ENCODE measurements at regions not wholly inside any gene's neighbourhood (a gene's known extent, or its start where the extent isn't known, plus 50 kb on each side); places are given as distances from the start of the nearest gene placed in this dataset.
A peak's percentile ranks its signal among the peaks of the same experiment; 100 is the strongest.

DNA sequence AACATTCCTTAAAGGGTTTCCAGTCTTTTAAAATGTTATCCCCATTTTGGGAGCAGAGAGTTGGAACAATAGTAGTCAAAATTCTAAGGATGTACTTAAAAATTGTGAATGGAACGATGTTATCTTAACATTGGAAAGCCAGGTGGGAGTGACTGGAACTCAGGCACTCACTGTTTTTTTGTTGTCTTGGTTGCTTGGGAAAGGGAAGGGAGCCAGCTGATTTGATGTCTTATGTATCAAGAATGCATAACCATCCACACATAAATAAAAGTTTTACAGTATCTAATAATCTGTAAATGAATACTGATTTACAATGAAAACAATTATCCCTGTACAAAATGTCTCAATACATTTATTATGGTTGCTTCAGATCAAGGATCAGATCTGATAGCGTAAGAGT, 88.7 kb downstream of the SLC10A2 start:
- Mint-ChIP-seq H3K9me3 (peaks cover 1% of the 10 kb centered on the region; the same call in 1 of the 2 replicates), H3K4me3 (peak overlapping the region; percentile 63; the same call in 1 of the 2 replicates), H3K36me3 (ENCODE audit: low read depth) (no peaks in the 10 kb centered on the region), H3K27me3 (ENCODE audit: insufficient read depth) (peaks cover 5% of the 10 kb centered on the region), H3K27ac (no peak overlapping the region), H3K4me1 (ENCODE audit: low read depth) (no peaks in the 10 kb centered on the region)
- no peak for DNase-seq
- TF ChIP-seq CTCF (IDR thresholded peaks at IDR 0.05) = no peak

DNA sequence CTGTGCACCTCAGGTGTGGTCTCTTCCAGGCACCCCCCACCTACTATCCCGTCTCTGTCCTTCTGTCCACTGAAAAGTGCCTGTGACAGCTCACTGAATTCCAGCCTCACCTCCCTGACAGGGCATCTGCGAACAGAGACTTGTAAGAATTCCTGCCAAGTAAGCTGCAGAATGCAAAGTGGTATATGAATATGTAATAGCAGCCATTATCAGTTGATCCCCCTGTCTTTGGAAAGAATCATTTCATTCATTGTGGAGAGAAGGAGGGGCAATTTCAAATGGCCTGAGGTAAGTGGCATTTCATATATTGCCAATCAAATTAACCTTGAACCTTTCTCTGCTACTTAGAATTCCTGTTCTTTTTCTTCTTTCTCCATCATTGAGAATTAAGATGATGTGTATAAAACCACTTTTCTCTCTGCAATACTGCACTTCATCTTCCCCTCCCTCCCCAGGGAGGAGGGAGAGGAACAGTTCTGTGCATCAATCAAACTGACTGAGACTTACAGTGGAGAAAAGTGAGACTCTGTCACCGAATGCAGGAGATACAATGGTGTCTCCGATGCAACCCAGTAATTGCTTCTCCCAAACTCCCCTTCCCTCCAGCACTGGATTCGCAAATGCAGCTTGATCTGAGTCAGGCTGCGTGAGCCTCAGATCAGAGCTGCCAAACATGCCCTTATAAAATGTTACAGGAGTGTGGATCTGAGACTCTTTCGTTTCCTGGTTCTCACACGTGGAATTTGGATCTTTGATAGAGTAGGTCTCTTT, 91.7 kb downstream of the SLC10A2 start:
- Mint-ChIP-seq H3K4me1 (ENCODE audit: low read depth) (no peaks in the 10 kb centered on the region), H3K36me3 (ENCODE audit: low read depth) (no peaks in the 10 kb centered on the region), H3K4me3 (no peak overlapping the region), H3K9me3 (no peaks in the 10 kb centered on the region; the same call in 1 of the 2 replicates), H3K27me3 (ENCODE audit: insufficient read depth) (peaks cover 5% of the 10 kb centered on the region), H3K27ac (no peak overlapping the region)
- TF ChIP-seq CTCF (IDR thresholded peaks at IDR 0.05) = no peak
- no peak for DNase-seq

DNA sequence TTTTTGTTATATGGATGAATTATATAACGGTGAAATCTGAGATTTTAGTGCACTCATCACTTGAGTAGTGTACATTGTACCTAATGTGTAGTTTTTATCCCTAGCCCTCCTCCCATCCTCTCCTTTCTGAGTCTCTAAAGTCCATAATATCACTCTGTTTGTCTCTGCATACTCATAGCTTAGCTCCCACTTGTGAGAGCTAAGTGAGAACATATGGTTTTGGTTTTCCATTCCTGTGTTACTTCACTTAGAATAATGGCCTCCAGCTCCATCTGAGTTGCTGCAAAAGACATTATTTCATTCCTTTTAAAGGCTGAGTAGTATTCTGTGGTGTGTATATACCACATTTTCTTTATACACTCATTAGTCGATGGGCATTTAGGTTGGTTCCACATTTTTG, 94.0 kb downstream of the SLC10A2 start:
- no peak overlapping the region for H3K27ac Mint-ChIP-seq
- TF ChIP-seq CTCF (IDR thresholded peaks at IDR 0.05) = no peak
- H3K27me3 Mint-ChIP-seq (ENCODE audit: insufficient read depth) = peaks cover 5% of the 10 kb centered on the region
- H3K9me3 Mint-ChIP-seq = no peaks in the 10 kb centered on the region; the same call in 1 of the 2 replicates
- no peak overlapping the region for H3K4me3 Mint-ChIP-seq
- H3K4me1 Mint-ChIP-seq (ENCODE audit: low read depth) = no peaks in the 10 kb centered on the region
- no peaks in the 10 kb centered on the region for H3K36me3 Mint-ChIP-seq (ENCODE audit: low read depth)
- no peak for DNase-seq

DNA sequence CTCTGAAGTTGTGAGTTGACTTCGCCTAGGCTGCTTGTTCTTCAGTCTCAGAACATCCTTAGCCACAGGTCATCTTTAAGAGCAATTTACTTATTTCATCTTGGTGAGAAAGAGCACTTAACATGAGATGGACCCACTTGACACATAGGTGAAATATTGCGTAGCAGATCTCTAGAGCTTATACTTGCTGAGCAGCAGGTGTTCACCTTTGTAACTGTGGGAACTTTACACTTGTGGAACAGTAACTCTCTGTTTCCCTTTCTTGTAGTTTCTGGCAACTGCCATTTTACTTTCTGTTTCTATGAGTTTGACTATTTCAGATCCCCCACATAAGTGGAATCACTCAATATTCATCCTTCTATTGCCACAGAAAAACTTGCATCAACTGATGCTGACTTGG, 95.7 kb downstream of the SLC10A2 start:
- Mint-ChIP-seq H3K9me3 (no peaks in the 10 kb centered on the region; the same call in 1 of the 2 replicates), H3K4me3 (no peak overlapping the region), H3K4me1 (ENCODE audit: low read depth) (no peaks in the 10 kb centered on the region), H3K27me3 (ENCODE audit: insufficient read depth) (peaks cover 3% of the 10 kb centered on the region; the same call in 1 of the 2 replicates), H3K36me3 (ENCODE audit: low read depth) (no peaks in the 10 kb centered on the region), H3K27ac (no peak overlapping the region)
- no peak for DNase-seq
- TF ChIP-seq CTCF (IDR thresholded peaks at IDR 0.05) = no peak

DNA sequence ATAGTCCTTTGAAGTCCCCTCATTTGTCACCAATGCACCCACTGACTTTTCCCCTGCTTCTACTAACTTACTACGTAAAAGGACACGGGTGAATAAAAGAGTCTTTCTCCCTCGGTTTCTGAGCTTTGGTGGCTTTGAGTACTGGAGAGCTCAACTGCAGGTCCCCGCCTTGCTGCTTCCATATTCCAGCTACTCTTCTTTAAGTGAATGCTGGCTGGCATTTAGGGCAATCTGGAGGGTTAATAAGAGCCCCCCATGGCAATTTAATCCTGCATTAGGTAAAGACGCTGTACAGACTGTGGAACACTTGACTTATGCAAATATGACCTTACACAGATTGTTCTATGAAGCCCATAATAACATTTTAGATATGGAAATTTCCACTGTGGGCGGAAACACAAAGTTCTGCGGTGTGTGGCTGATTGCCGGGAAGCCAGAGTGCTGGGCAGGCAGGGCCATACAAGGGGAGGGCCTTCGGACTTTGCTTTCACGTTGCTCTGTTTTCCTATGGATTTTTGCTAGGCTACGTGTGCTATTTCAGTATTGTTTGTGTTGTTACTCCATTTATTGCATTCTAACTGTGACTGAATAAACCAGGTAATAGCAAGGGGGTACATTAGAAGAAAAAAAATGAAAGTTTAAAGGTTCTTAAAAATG, 97.5 kb downstream of the SLC10A2 start:
- Mint-ChIP-seq H3K9me3 (no peaks in the 10 kb centered on the region; the same call in 1 of the 2 replicates), H3K27ac (no peak overlapping the region), H3K36me3 (ENCODE audit: low read depth) (no peaks in the 10 kb centered on the region), H3K4me3 (no peak overlapping the region), H3K27me3 (ENCODE audit: insufficient read depth) (no peaks in the 10 kb centered on the region; the same call in 1 of the 2 replicates), H3K4me1 (ENCODE audit: low read depth) (no peaks in the 10 kb centered on the region)
- TF ChIP-seq CTCF (IDR thresholded peaks at IDR 0.05) = no peak
- no peak for DNase-seq
